Endothelial cell of umbilical vein (primary cell): ENCODE measurements at regions not wholly inside any gene's neighbourhood (a gene's known extent, or its start where the extent isn't known, plus 50 kb on each side); places are given as distances from the start of the nearest gene placed in this dataset.

ENCODE experiments used
- BruUV-seq: library from RNA; stranded (reverse); fragments of 400-500 nt; replicated peaks from 2 replicates; lab custom pipeline; 2021; lab: Mats Ljungman, UMichigan
- CTCF ChIA-PET: fragments of 300-600, 350-600 bp; sonication (Branson Sonifier 250); formaldehyde crosslinking; loops from one replicate; lab custom pipeline; 2021; ENCODE audit warnings: antibody characterized with exemption, inconsistent platforms; lab: Charles Lee
- POLR2A ChIA-PET: fragments of 300-600, 350-600 bp; sonication (Branson Sonifier 250); formaldehyde crosslinking; loops from one replicate; lab custom pipeline; 2021; ENCODE audit warnings: antibody characterized with exemption, inconsistent platforms; lab: Charles Lee
- DNase-seq: peaks from one replicate; pipeline ENCODE4 v3.0.0-alpha.2; 2011; ENCODE audit warnings: low read depth, low spot score
- FAIRE-seq: peaks from 2 replicates; lab custom pipeline; 2011; peaks lifted over from hg19 to GRCh38; lab: Jason Lieb, UNC
- H2AFZ ChIP-seq: 2 replicates; pipeline ENCODE4 v1.6.0; 2012; ENCODE audit warnings: low read depth, low read length, control low read depth, inconsistent platforms
- H3K27ac ChIP-seq: 2 replicates; pipeline ENCODE4 v1.5.1; 2011; ENCODE audit warnings: low read depth, mild to moderate bottlenecking, control low read depth, low read length, moderate library complexity; ENCODE audit not compliant: insufficient read depth
- H3K27me3 ChIP-seq, 2 experiments: 2 replicates each; pipeline versions ENCODE4 v1.6.0 to v1.6.1; 2011; ENCODE audit warnings: low read length in 2 of 2, mixed read lengths in 1 of 2; ENCODE audit not compliant: control insufficient read depth in 2 of 2, insufficient read depth in 2 of 2
- H3K36me3 ChIP-seq, 2 experiments: 2 replicates in 1 of 2; 3 replicates in 1 of 2; pipeline ENCODE4 v1.5.1; 2011; ENCODE audit warnings: low read length in 2 of 2, mild to moderate bottlenecking in 1 of 2, moderate library complexity in 1 of 2; ENCODE audit not compliant: control insufficient read depth in 2 of 2, insufficient read depth in 2 of 2; ENCODE audit errors: extremely low read depth in 1 of 2
- H3K4me1 ChIP-seq: 3 replicates; pipeline ENCODE4 v1.5.1; 2011; ENCODE audit warnings: mild to moderate bottlenecking, low read length; ENCODE audit not compliant: control insufficient read depth, insufficient read depth; ENCODE audit errors: extremely low read depth
- H3K4me2 ChIP-seq: 2 replicates; pipeline ENCODE4 v1.6.1; 2011; ENCODE audit warnings: low read length, control low read depth, mixed read lengths; ENCODE audit not compliant: insufficient read depth
- H3K4me3 ChIP-seq, 3 experiments: fragments of 200-600 bp in 1 of 3; sonication (generic), shearing (Covaris generic) in 1 of 3; replicated peaks in 1 of 3; 2 replicates each; pipeline ENCODE4 v1.5.1; 2011 to 2016; ENCODE audit warnings: control low read depth in 3 of 3, low read length in 3 of 3, mild to moderate bottlenecking in 2 of 3, inconsistent platforms in 1 of 3, low read depth in 1 of 3, moderate library complexity in 1 of 3; ENCODE audit not compliant: insufficient read depth in 1 of 3
- H3K79me2 ChIP-seq: 2 replicates; pipeline ENCODE4 v1.6.0; 2012; ENCODE audit warnings: low read length, inconsistent platforms; ENCODE audit not compliant: control insufficient read depth, insufficient read depth
- H3K9ac ChIP-seq: replicated peaks from 2 replicates; pipeline ENCODE3; 2011; ENCODE audit warnings: low read length, control low read depth; ENCODE audit not compliant: insufficient read depth; ENCODE audit errors: extremely low read depth
- H3K9me1 ChIP-seq: replicated peaks from 3 replicates; pipeline ENCODE4 v1.6.0; 2011; ENCODE audit warnings: mild to moderate bottlenecking, low read length; ENCODE audit not compliant: control insufficient read depth, insufficient read depth; ENCODE audit errors: extremely low read depth
- H3K9me3 ChIP-seq: replicated peaks from 2 replicates; pipeline ENCODE4 v1.5.1; 2012; ENCODE audit warnings: low read length, inconsistent platforms; ENCODE audit not compliant: control insufficient read depth, insufficient read depth
- H4K20me1 ChIP-seq: replicated peaks from 2 replicates; pipeline ENCODE3; 2011; ENCODE audit warnings: mild to moderate bottlenecking, low read length; ENCODE audit not compliant: control insufficient read depth, insufficient read depth; ENCODE audit errors: extremely low read depth
- EZH2 ChIP-seq: IDR thresholded peaks from 2 replicates; pipeline ENCODE4 v1.6.1; 2012; ENCODE audit warnings: borderline replicate concordance, low read depth, mild to moderate bottlenecking, moderate library complexity, low read length, inconsistent platforms; ENCODE audit not compliant: severe bottlenecking
- FOS ChIP-seq: IDR thresholded peaks from 2 replicates; pipeline ENCODE4 v1.6.1; 2011; ENCODE audit warnings: mild to moderate bottlenecking, low read length, moderate library complexity, borderline replicate concordance; ENCODE audit not compliant: insufficient read depth
- GATA2 ChIP-seq: IDR thresholded peaks from 2 replicates; pipeline ENCODE4 v1.7.0; 2011; ENCODE audit warnings: low read depth, mild to moderate bottlenecking, moderate library complexity, mixed read lengths, low read length; ENCODE audit not compliant: insufficient read length, insufficient read depth
- JUN ChIP-seq: IDR thresholded peaks from 2 replicates; pipeline ENCODE4 v1.6.1; 2011; ENCODE audit warnings: borderline replicate concordance, low read depth; ENCODE audit not compliant: insufficient read length, insufficient read depth
- MYC ChIP-seq: IDR thresholded peaks from one replicate; pipeline ENCODE4 v1.6.1; 2011; ENCODE audit warnings: mild to moderate bottlenecking, low read depth, low read length
- POLR2A ChIP-seq: IDR thresholded peaks from 2 replicates; pipeline ENCODE4 v1.6.1; 2012; ENCODE audit warnings: low read depth, mild to moderate bottlenecking, control low read depth, low read length
- POLR2AphosphoS5 ChIP-seq: IDR thresholded peaks from 2 replicates; pipeline ENCODE4 v1.6.1; 2012; ENCODE audit warnings: low read depth, mild to moderate bottlenecking, control low read depth, low read length, moderate library complexity; ENCODE audit not compliant: insufficient read depth
- dilution Hi-C: fragments of 300-500 bp; cut with MboI; formaldehyde crosslinking; loops from one replicate; pipeline ENCODE4 v1.15.0; 2019; ENCODE audit warnings: low sequenced_read_pairs; ENCODE audit not compliant: extremely low pct_ligation_motif_present
- intact Hi-C: fragments of 100-400 bp; cut with micrococcal nuclease; formaldehyde crosslinking; loops from one replicate; pipeline ENCODE4 v1.10.0; 2022
- TF ChIP-seq, protein P1 (sequence below), 2 donors: IDR thresholded peaks; 1 replicate in 1 of 2; 2 replicates in 1 of 2; pipeline ENCODE4 v1.5.1; 2011; ENCODE audit warnings: low read length in 2 of 2, mild to moderate bottlenecking in 2 of 2, moderate library complexity in 2 of 2, control low read depth in 1 of 2, inconsistent platforms in 1 of 2, low read depth in 1 of 2; ENCODE audit not compliant: insufficient read depth in 1 of 2; ENCODE audit errors: extremely low read depth in 1 of 2
- TF ChIP-seq, protein P2 (sequence below): IDR thresholded peaks from 2 replicates; pipeline ENCODE4 v1.6.1; 2011; ENCODE audit not compliant: insufficient read depth, insufficient read length

DNA sequence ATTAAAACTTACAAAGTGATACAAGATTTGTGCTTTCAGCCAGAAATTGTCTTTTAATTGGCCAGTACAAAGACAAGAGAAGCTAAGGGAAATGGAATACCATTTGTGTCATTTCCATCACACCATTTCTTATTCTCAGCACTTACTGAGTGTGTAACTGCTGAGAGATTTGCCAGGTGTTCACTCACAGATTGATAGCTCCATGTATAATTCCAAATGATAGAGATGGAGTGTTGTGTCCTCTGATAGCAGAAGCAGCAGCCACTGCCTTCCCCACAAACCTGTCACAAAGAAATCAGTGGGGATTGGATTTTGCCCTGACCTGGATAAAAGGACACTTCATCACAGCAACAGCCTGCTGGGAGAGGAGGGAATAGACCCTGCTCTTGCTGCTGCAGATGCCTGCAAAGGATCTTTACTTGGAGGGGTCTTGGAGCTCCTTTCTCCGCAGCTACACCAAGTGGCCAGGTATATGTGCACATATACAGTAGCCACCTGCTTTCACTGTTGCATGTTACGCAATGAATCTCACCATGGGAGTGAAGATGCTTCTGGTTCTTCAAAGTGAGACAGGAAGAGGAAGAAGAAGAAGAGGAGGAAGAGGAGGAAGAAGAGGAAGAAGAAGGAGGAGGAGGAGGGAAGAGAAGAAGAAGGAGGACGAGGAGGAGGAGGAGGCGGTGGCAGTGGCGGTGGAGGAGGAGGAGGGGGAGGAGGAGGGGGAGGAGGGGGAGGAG lies 78.7 kb upstream of the KCNJ15 start:
- dilution Hi-C loops: no loop called here
- H3K4me1 ChIP-seq: peaks cover 5% of the 10 kb centered on the region
- no peaks in the 10 kb centered on the region for H3K9me3 ChIP-seq
- no peak overlapping the region for H3K9ac ChIP-seq
- no TSS peak for BruUV-seq
- no peaks in the 10 kb centered on the region for H3K36me3 ChIP-seq
- no peak overlapping the region for H3K27ac ChIP-seq
- H3K79me2 ChIP-seq: no peaks in the 10 kb centered on the region
- H4K20me1 ChIP-seq: no peaks in the 10 kb centered on the region
- no peak overlapping the region for H2AFZ ChIP-seq
- FAIRE-seq: no peak
- intact Hi-C loops: no loop called here
- DNase-seq: no peak
- TF ChIP-seq, protein P1, sequence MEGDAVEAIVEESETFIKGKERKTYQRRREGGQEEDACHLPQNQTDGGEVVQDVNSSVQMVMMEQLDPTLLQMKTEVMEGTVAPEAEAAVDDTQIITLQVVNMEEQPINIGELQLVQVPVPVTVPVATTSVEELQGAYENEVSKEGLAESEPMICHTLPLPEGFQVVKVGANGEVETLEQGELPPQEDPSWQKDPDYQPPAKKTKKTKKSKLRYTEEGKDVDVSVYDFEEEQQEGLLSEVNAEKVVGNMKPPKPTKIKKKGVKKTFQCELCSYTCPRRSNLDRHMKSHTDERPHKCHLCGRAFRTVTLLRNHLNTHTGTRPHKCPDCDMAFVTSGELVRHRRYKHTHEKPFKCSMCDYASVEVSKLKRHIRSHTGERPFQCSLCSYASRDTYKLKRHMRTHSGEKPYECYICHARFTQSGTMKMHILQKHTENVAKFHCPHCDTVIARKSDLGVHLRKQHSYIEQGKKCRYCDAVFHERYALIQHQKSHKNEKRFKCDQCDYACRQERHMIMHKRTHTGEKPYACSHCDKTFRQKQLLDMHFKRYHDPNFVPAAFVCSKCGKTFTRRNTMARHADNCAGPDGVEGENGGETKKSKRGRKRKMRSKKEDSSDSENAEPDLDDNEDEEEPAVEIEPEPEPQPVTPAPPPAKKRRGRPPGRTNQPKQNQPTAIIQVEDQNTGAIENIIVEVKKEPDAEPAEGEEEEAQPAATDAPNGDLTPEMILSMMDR (IDR thresholded peaks at IDR 0.05; ENCODE audit: extremely low read depth in 1 of 2, insufficient read depth in 1 of 2, low read depth in 1 of 2, low read length in 2 of 2): no peak
- no peak for TF ChIP-seq EZH2
- TF ChIP-seq POLR2A: no peak
- no peak for TF ChIP-seq GATA2
- TF ChIP-seq FOS: no peak
- TF ChIP-seq JUN: no peak
- TF ChIP-seq POLR2AphosphoS5: no peak
- no peak for TF ChIP-seq MYC
- TF ChIP-seq, protein P2, sequence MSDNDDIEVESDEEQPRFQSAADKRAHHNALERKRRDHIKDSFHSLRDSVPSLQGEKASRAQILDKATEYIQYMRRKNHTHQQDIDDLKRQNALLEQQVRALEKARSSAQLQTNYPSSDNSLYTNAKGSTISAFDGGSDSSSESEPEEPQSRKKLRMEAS: no peak
- CTCF ChIA-PET: interaction anchor here (0.8 to 1.6 kb wide), 2 partner anchors 41 to 174 kb away, joined by 3 to 4 read pairs; no protein-coding TSS in a partner anchor
- no peak overlapping the region for H3K4me2 ChIP-seq
- POLR2A ChIA-PET: no interaction called here
- no peaks in the 10 kb centered on the region for H3K9me1 ChIP-seq
- no peak overlapping the region for H3K4me3 ChIP-seq
- no peaks in the 10 kb centered on the region for H3K27me3 ChIP-seq
